ENCODE measurements at regions not wholly inside any gene's neighbourhood (a gene's known extent, or its start where the extent isn't known, plus 50 kb on each side); places are given as distances from the start of the nearest gene placed in this dataset.

DNA sequence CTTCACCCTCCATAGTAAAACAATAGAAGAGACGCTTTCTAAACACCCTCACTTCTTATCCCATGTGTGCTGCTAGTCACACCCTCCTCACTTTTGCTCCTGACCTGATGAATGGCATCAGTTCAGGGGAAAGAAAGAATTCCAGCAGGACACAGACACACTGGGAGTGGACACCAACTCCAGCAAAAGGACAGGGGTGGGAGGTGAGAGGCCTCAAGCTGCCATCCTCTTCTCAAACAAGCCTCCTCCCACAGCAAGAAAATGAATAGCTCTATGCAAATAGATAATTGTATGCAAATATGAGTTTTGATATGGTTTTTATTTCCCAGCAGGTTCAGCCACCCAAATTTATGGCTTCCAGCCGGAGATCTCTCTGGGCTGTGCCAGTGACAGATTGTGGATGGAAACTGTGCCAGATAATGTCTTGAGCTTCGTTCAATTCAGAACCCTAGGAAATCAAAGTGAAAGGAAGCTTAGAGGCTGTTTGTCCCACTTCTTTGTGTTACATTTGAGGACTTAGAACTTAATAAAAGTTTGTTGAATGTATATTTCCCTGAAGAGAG lies 209.3 kb upstream of the PPP2R3A start:
- DNase-seq (ENCODE audit: insufficient read length, low spot score), result no peak
- no peak for TF ChIP-seq POLR2A (IDR thresholded peaks at IDR 0.05; ENCODE audit: low read depth, low read length)
- no peak for FAIRE-seq

DNA sequence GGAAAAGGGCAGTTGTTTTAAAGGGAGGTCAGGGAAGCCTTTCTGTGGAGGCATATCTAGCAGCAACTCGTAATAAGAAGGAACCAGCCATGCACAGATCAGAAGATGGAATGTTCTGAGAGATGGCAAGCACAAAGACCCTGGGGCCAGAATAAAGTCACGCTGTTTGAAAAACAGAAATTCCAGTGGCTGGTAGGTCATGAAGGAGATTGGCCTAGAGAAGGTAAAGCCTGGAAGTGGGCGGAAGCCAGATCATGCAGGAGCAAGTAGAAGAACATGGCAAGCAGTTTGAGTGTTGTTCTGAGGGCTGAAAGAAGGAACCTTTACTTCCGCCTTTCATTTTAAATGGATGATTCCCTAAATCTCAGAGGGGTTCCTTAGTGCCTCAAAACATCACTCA lies 208.1 kb upstream of the PPP2R3A start:
- DNase-seq (ENCODE audit: insufficient read length, low spot score) (no peak), FAIRE-seq (no peak)
- TF ChIP-seq POLR2A (IDR thresholded peaks at IDR 0.05; ENCODE audit: low read depth, low read length), result no peak

DNA sequence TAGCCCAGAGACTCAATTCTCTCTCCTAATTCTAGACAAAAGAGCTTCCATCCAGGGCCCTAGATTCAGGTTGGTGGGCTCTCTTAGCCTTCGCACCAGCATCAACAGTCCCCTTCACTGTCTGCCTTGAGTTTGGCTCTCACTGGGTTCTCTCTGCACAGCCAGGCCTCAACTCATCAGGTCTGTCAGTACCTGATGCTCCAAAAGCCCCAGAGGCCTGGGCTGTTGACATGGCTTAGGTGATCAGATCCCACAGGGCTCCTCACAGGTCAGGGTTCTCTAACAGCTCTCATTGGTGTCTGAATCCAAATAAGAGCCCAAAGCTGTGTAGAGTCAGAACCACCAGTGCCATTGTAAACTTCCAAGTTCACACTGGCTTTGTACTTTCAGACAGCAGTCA lies 206.6 kb upstream of the PPP2R3A start:
- DNase-seq (ENCODE audit: insufficient read length, low spot score) (no peak), FAIRE-seq (no peak)
- TF ChIP-seq POLR2A (IDR thresholded peaks at IDR 0.05; ENCODE audit: low read depth, low read length), result no peak

DNA sequence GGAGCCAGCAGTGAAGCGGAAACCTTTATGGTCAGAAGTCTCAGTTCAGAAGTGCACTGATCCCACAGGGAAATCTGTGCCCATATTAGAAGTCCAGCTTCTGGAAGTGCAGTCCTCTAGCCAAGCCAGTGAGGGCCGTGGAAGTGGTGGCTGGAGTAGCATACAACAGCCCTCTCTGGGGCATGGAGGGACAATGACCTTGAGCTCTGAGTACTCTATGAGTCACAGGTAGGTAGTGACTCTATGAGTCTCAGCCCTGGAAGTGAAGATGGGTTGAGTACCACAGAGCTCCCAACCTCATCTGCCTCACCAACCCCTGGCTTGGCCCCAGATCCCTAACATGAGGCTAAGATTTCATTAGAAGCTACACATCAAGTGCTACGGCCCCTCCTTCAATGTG lies 205.9 kb upstream of the PPP2R3A start:
- DNase-seq (ENCODE audit: insufficient read length, low spot score) (no peak), FAIRE-seq (no peak)
- TF ChIP-seq POLR2A (IDR thresholded peaks at IDR 0.05; ENCODE audit: low read depth, low read length), result no peak

DNA sequence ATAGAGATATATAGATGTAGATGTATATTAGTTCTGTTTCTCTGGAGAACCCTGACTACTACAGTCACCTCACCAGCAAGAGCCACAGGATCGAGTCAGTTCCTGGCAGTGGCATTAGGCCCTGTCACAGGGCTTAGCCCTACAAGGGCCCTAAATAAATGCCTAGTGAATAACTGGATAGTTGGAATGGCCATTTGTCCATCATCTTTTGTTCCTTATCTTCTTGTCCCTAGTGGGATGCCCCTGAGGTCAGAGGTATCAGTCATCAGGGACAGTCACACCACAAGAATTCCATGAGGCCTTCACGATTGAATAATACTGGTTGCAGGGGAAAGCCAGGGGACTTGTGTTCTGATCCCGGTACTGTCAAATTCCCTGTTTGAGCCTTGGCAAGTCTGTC lies 204.9 kb upstream of the PPP2R3A start:
- no peak for TF ChIP-seq POLR2A (IDR thresholded peaks at IDR 0.05; ENCODE audit: low read depth, low read length)
- DNase-seq (ENCODE audit: insufficient read length, low spot score) (no peak), FAIRE-seq (no peak)

DNA sequence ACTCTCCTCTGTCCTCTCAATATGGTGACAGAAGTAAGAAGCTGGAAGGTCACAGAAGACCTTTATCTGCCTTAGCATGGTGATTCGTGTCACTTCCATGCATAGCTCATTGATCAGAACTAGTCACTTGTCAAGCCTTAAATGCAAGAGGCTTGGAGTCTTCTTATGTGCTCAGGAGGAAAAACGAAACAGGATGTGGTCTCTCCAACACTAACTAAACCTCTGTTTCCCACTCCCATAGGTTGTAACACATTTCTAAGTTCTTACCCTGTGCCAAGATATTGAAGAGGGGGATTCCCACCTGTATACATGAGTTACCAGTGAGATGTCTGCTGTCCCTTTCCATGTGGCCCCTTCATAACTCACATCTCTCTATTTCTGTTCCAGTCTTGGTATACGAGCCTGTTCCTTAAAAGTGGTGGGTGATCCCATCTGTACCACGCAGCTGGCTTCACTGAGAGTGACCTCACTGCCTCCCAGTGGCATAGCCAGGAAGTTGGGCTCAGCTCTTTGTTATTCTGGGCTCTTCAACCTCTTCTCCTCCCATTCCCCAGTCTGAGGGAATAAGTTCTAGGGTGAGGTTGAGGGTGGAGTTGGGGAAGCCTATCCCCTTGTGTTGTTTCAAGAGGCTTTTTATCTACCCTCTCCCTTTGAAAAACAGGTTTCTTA lies 203.2 kb upstream of the PPP2R3A start:
- no peak for TF ChIP-seq POLR2A (IDR thresholded peaks at IDR 0.05; ENCODE audit: low read depth, low read length)
- DNase-seq (ENCODE audit: insufficient read length, low spot score) (no peak), FAIRE-seq (no peak)

DNA sequence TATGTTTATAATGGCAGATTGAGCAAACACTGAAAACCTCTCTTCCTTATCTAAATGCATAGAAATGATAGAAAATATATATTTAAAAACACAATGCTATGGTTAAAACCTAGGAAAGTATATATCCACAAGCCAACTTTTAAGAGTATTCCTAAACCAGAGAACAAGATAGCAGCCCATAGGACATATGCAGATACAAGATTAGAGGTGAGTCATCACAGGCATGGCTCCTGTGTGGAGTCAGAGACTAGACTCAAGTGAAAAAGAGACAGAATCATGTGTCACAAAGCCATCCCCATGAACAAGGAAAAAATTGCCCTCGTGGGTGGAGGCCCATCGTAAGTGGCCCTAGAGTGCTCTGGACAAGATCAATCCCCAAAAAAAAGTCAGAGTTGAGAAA lies 199.4 kb upstream of the PPP2R3A start:
- FAIRE-seq (no peak), DNase-seq (ENCODE audit: insufficient read length, low spot score) (no peak)
- TF ChIP-seq POLR2A (IDR thresholded peaks at IDR 0.05; ENCODE audit: low read depth, low read length), result no peak

DNA sequence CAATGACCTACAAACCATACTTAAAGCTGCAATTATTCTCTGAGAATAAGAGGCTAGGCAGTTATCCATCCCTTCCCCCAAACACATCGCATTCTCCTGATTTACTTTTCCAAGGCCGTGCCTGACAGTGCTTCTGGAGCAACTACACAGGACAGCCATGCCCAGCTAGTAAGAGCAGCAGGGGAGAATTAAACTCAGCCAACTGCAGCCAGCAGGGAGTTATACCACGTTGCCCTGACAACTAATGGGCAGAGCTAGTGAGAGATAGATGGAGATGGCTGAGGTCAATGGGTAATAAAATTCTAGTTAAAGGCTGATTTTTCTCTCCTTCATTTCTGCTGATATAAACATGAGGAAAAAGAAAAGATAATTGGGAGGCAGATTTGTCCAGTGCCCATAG lies 193.8 kb upstream of the PPP2R3A start:
- no peak for FAIRE-seq
- no peak for TF ChIP-seq POLR2A (IDR thresholded peaks at IDR 0.05; ENCODE audit: low read depth, low read length)
- DNase-seq (ENCODE audit: insufficient read length, low spot score), result no peak

DNA sequence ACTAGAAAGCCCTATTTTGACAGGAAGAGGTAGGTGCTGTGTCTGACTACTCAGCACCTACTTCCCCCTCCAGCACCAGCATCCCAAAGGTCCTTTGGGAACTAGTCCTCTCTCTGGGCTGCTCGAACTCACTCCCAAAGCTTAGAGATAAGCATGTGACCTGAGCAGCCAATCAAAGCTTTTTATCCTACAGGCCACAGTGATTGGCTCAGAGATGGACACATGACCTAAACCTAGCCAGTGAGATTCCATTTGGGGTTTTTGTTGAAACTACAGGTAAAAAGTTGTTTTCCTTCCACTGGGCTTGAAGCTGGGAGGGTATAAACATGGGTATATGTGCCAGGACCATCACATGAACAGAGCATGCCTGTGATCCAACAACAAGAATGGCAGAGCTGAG lies 186.5 kb upstream of the PPP2R3A start:
- FAIRE-seq (no peak), DNase-seq (ENCODE audit: insufficient read length, low spot score) (no peak)
- no peak for TF ChIP-seq POLR2A (IDR thresholded peaks at IDR 0.05; ENCODE audit: low read depth, low read length)

DNA sequence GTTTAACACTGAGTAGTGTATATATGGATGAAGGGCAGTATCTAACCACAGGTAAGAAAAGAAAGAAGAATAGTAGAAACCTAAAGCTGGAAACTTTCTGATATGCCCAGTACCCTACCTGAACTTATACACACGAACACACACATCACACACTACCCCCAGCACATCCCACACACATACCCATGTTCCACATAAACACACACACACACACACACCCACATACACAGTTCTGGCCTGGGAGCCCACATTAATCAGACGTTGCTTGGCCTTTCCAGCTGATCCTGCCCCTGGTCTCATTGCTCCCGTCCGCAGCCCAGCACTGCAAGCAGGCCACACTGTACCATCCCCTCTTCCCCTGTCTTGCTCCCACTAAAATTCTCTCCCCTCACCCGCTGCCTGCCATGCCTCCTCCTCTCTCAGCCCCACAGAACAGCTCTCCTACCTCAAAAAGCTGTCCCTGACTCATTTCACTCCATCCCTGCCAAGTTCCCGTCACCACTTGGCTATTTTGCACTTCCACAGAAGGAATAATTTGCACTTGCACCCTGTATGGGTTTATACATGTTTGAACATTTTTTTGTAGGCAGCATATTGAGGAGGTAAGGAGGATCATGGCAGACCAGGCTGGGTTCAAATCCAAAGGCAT lies 185.8 kb upstream of the PPP2R3A start:
- FAIRE-seq, result no peak
- no peak for DNase-seq (ENCODE audit: insufficient read length, low spot score)
- TF ChIP-seq POLR2A (IDR thresholded peaks at IDR 0.05; ENCODE audit: low read depth, low read length), result no peak

DNA sequence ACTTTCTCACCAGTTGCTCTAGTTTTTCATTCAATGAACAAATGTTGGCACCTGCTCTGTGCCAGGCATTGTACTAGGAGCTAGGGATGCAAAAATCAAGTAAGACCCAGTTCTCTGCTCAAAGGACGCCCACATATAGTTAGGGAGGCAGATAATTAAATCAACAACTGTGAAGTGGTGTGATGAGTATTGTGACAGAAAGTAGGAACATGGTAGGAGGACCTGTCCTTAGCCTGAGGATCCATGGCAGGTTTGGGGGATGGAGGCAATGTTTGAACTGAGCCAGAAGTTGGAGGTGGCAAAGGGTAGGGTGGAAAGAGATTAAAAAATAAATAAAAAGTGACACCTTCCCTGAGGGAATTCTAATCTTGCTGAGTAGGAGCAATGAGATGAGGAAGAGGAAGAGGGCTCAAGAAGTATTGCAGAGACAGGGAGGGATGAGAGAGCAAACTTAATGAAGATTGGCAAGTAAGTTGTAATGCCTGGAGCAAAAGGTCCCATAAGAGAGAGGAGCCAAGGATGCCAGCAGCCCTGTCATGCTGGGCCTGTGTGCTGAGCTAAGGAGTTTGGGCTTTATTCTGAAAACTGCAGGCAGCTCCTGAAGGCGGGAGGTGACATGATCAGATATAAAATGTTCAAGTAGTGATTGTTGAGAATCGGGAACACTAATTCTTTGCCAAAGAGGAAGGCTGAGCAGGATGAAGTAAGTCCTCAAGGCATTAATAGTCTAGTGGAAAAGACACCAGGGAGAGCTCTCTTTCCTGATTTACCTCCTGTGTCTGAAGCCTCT lies 184.3 kb upstream of the PPP2R3A start:
- DNase-seq (ENCODE audit: insufficient read length, low spot score), result no peak
- FAIRE-seq, result no peak
- TF ChIP-seq POLR2A (IDR thresholded peaks at IDR 0.05; ENCODE audit: low read depth, low read length), result no peak

DNA sequence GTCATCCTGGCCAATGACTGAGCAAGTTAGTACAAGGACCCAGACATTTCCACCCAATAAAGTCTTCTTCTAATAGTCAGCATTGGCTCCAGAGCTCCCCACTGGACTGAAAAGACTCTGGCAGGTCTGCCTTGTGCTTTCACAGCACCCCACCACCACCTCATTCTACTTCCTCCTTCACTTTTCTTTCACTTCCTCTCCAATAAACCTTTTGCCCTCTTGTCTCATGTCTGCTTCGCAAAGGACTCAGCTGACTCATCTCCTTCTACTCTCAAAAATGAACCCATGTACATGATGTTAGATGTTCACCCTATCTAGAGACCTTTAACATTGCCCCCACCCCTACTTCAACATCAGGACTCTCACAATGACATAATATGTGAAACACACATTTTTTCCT lies 181.0 kb upstream of the PPP2R3A start:
- TF ChIP-seq POLR2A (IDR thresholded peaks at IDR 0.05; ENCODE audit: low read depth, low read length), result no peak
- no peak for FAIRE-seq
- no peak for DNase-seq (ENCODE audit: insufficient read length, low spot score)

DNA sequence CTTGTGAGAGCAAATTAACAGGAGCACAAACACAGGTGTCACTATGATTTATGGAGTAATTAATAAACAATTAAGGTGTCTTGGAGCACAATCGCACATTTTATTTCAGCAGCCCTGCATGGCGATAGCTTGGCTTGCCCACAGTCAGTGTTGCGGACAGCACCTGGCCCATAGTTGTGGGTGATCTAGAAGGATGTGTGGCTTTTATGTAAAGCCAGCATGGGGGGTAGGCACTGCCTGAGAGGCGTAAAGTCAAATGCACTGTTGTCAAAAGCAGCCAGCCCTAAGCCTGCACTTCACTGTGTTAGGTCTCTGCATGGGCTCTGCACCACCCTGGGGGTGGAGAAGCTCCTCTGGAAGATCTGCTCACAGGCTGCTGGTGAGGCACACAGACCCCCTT lies 177.4 kb upstream of the PPP2R3A start:
- no peak for TF ChIP-seq POLR2A (IDR thresholded peaks at IDR 0.05; ENCODE audit: low read depth, low read length)
- no peak for DNase-seq (ENCODE audit: insufficient read length, low spot score)
- no peak for FAIRE-seq

DNA sequence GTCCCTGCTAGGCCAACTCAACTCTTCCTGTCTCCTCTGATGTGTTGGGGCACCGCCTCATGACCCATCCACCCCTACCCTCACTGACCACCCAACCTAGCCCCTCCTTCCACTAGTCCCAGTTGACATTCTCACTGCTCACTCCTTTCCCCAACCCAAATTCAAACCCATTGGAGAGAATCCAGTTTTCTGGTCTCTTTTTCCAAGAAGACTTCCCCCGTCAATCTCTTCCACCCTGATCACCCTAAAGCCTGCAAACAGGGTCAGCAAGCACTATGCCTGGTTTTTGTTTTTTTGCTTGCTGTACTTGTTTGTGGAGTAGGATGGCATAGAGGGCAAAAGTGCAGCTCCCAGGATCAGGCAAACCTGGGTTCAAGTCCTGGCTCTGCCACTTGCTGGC lies 176.6 kb upstream of the PPP2R3A start:
- FAIRE-seq (no peak), DNase-seq (ENCODE audit: insufficient read length, low spot score) (no peak)
- no peak for TF ChIP-seq POLR2A (IDR thresholded peaks at IDR 0.05; ENCODE audit: low read depth, low read length)
